RWPE2 (cell line): ENCODE measurements at regions not wholly inside any gene's neighbourhood (a gene's known extent, or its start where the extent isn't known, plus 50 kb on each side); places are given as distances from the start of the nearest gene placed in this dataset.

Experiments
- ATAC-seq: fragments of 200-7000 bp; cut with Tn5 transposase; 3 replicates; pipeline ENCODE4 v1.9.1; 2021; ENCODE audit warnings: low read depth
- DNase-seq: peaks from one replicate; pipeline ENCODE4 v3.0.0-alpha.2; 2020; ENCODE audit warnings: low spot score
- H3K27ac ChIP-seq: fragments of 450-650 bp; 2 replicates; pipeline ENCODE4 v1.5.1; 2017; ENCODE audit warnings: mild to moderate bottlenecking; ENCODE audit not compliant: poor library complexity, severe bottlenecking
- H3K27me3 ChIP-seq: fragments of 250-450 bp; sonication (Bioruptor Pico); 2 replicates; pipeline ENCODE4 v1.5.1; 2021; ENCODE audit warnings: mild to moderate bottlenecking, moderate library complexity; ENCODE audit not compliant: insufficient read depth, poor library complexity, severe bottlenecking
- H3K36me3 ChIP-seq: fragments of 250-450 bp; sonication (Bioruptor Pico); 2 replicates; pipeline ENCODE4 v1.5.1; 2020; ENCODE audit warnings: low read depth, mild to moderate bottlenecking, moderate library complexity
- H3K4me1 ChIP-seq: fragments of 250-450 bp; sonication (Bioruptor Pico); 2 replicates; pipeline ENCODE4 v1.5.1; 2021; ENCODE audit warnings: mild to moderate bottlenecking, moderate library complexity; ENCODE audit not compliant: insufficient read depth, poor library complexity, severe bottlenecking
- H3K4me3 ChIP-seq: fragments of 250-450 bp; sonication (Bioruptor Pico); 2 replicates; pipeline ENCODE4 v1.5.1; 2021; ENCODE audit warnings: mild to moderate bottlenecking, moderate library complexity; ENCODE audit not compliant: severe bottlenecking
- H3K9me3 ChIP-seq: fragments of 250-450 bp; sonication (Bioruptor Pico); 2 replicates; pipeline ENCODE4 v1.5.1; 2021; ENCODE audit warnings: mild to moderate bottlenecking, moderate library complexity; ENCODE audit not compliant: severe bottlenecking
- TF ChIP-seq, protein P1 (sequence below): fragments of 450-650 bp; IDR thresholded peaks from one replicate; pipeline ENCODE4 v1.5.1; 2017; ENCODE audit warnings: mild to moderate bottlenecking, moderate library complexity; ENCODE audit not compliant: poor library complexity, severe bottlenecking

DNA sequence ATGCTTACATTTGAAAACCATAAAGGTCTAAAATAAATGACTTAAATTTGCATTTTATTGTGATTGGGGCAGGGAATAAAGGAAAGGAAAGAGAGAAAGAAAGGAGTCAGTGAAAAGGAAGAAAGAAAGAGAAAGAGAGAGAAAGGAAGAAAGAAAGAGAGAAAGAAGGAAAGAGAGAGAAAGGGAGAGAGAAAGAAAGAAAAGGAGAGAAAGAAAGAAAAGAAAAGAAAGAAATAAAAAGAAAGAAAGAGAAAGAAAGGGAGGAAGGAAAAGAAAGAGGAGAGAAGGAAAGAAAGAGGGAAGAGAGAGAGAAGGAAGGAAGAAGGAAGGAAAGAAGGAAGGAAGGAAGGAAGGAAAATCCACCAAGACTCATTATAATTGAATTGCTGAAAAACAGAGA is 222.8 kb downstream of the RMST start:
- Histone ChIP-seq H3K27me3 (peaks cover 7% of the 10 kb centered on the region), H3K4me3 (no peak overlapping the region), H3K36me3 (no peaks in the 10 kb centered on the region), H3K27ac (no peak overlapping the region), H3K4me1 (no peaks in the 10 kb centered on the region), H3K9me3 (no peaks in the 10 kb centered on the region)
- no peak for DNase-seq
- ATAC-seq = no peak
- TF ChIP-seq, protein P1, sequence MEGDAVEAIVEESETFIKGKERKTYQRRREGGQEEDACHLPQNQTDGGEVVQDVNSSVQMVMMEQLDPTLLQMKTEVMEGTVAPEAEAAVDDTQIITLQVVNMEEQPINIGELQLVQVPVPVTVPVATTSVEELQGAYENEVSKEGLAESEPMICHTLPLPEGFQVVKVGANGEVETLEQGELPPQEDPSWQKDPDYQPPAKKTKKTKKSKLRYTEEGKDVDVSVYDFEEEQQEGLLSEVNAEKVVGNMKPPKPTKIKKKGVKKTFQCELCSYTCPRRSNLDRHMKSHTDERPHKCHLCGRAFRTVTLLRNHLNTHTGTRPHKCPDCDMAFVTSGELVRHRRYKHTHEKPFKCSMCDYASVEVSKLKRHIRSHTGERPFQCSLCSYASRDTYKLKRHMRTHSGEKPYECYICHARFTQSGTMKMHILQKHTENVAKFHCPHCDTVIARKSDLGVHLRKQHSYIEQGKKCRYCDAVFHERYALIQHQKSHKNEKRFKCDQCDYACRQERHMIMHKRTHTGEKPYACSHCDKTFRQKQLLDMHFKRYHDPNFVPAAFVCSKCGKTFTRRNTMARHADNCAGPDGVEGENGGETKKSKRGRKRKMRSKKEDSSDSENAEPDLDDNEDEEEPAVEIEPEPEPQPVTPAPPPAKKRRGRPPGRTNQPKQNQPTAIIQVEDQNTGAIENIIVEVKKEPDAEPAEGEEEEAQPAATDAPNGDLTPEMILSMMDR = no peak

DNA sequence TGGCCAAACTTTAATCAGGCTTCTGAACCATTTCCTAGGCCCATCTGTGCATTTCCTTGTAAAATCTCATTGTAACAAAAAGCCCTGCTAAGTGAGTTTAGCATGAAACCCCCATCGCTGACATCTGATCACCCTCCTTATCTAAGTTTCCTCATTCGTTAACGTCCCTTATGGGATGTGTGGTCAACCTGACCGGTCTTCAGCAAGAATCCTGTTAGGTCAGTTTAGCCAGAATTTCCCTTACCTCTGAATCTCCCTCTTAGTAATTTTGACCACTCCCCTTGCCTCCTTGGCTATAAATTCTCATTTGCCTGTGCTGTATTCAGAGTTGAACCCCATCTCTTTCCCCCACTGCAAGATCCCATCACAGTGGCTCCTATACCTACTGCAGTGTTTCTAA is 239.3 kb downstream of the RMST start:
- ATAC-seq = no peak
- TF ChIP-seq, protein P1 = no peak
- Histone ChIP-seq H3K36me3 (no peaks in the 10 kb centered on the region), H3K4me3 (no peak overlapping the region), H3K9me3 (no peaks in the 10 kb centered on the region), H3K27me3 (no peaks in the 10 kb centered on the region), H3K4me1 (no peaks in the 10 kb centered on the region), H3K27ac (no peak overlapping the region)
- no peak for DNase-seq

DNA sequence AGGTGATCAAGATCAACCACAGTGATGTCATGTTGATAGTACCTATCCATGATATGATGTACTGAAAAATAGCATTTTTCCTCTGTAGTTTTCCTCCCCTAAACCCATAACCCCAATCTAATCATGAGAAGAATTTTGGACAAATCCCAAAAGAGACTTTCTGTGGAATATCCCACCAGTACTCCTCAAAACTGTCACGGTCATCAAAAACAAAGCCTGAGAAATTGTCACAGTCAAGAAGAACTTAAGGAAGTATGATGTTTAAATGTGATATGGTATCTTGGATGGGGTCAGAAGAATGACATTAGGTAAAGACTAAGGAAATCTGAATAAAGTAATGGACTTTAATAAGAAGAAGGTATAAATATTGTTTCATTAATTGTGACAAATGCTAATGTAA is 248.8 kb downstream of the RMST start:
- Histone ChIP-seq H3K27ac (no peak overlapping the region), H3K36me3 (no peaks in the 10 kb centered on the region), H3K4me3 (no peak overlapping the region), H3K27me3 (no peaks in the 10 kb centered on the region), H3K9me3 (no peaks in the 10 kb centered on the region), H3K4me1 (no peaks in the 10 kb centered on the region)
- ATAC-seq (no peak), DNase-seq (no peak)
- TF ChIP-seq, protein P1 = no peak

DNA sequence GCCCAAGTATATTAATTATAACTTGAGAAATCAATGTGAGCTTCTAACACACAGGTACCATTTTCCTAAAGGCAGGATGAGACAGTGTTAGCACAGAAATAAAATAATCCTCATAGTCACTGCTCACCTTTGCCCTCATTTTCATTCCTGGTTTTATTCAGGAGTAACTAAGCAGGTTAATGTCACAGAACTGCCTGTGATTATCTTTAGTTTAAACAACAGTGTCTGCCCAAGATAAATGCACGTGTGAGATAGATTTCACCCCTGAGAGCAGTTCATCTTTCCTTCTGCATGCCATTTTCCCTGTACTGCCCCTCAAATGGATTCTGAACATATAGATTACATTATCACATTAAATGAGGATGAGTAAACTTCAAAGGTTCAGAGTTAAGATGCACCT is 250.7 kb downstream of the RMST start:
- Histone ChIP-seq H3K27me3 (no peaks in the 10 kb centered on the region), H3K4me3 (no peak overlapping the region), H3K9me3 (no peaks in the 10 kb centered on the region), H3K4me1 (no peaks in the 10 kb centered on the region), H3K36me3 (no peaks in the 10 kb centered on the region), H3K27ac (no peak overlapping the region)
- no peak for DNase-seq
- TF ChIP-seq, protein P1 = no peak
- no peak for ATAC-seq

DNA sequence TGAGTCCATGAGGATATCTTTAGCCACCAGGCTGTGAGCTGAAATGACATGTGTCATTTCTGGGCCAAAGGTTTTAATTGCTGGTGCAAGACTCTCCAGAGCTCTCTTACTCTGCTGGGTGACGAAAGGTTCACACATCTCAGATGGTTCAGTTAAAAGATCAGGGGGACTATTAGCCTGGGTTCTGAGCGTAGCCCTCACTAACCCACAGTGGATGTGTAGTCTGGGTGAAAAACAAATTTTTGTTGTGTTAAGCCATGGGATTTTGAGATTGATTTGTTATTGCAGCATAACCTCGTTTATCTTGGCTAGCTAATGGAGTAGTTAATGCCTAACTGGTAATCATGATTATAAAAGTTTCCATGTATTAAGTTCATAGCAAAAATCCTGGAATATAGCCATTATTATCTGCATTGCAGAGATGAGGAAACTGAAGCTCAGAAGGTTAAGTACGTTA is 251.5 kb downstream of the RMST start:
- Histone ChIP-seq H3K36me3 (no peaks in the 10 kb centered on the region), H3K9me3 (no peaks in the 10 kb centered on the region), H3K27ac (no peak overlapping the region), H3K4me1 (no peaks in the 10 kb centered on the region), H3K27me3 (no peaks in the 10 kb centered on the region), H3K4me3 (no peak overlapping the region)
- ATAC-seq (no peak), DNase-seq (no peak)
- TF ChIP-seq, protein P1 = no peak
